Neural progenitor cell (in vitro differentiated cells): ENCODE measurements at regions not wholly inside any gene's neighbourhood (a gene's known extent, or its start where the extent isn't known, plus 50 kb on each side); places are given as distances from the start of the nearest gene placed in this dataset.

Source experiments
- EZH2 ChIP-seq: fragments of 200-600 bp; sonication (generic); IDR thresholded peaks from 2 replicates; pipeline ENCODE4 v1.6.1; 2017; ENCODE audit warnings: antibody characterized with exemption, mild to moderate bottlenecking, moderate library complexity
- EZH2phosphoT487 ChIP-seq: fragments of 200-600 bp; sonication (generic); IDR thresholded peaks from 2 replicates; pipeline ENCODE4 v1.6.1; 2017; ENCODE audit warnings: antibody characterized with exemption
- TF ChIP-seq, protein P1 (sequence below): fragments of 200-600 bp; sonication (generic); IDR thresholded peaks from 2 replicates; pipeline ENCODE4 v1.5.1; 2017; ENCODE audit warnings: antibody characterized with exemption, mild to moderate bottlenecking

DNA sequence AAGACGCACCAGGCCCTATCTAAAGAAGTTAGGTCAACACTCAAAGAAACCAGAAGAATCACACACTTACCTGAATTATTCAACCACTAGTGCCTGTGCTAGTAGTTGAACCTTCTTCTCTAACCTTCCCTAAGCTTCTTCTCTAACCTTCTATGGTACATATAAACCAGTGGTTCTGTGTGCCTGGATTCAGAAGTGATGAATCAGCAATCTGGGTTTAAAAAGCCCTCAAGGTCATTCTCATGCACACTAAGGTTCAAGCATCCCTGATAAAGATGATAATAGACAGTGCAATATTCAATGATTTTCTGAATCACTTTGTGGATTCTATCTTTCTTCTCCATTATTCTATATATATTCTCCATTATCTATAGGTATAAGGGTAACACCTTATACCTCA, 271.4 kb upstream of the TBX18 start:
- TF ChIP-seq, protein P1, sequence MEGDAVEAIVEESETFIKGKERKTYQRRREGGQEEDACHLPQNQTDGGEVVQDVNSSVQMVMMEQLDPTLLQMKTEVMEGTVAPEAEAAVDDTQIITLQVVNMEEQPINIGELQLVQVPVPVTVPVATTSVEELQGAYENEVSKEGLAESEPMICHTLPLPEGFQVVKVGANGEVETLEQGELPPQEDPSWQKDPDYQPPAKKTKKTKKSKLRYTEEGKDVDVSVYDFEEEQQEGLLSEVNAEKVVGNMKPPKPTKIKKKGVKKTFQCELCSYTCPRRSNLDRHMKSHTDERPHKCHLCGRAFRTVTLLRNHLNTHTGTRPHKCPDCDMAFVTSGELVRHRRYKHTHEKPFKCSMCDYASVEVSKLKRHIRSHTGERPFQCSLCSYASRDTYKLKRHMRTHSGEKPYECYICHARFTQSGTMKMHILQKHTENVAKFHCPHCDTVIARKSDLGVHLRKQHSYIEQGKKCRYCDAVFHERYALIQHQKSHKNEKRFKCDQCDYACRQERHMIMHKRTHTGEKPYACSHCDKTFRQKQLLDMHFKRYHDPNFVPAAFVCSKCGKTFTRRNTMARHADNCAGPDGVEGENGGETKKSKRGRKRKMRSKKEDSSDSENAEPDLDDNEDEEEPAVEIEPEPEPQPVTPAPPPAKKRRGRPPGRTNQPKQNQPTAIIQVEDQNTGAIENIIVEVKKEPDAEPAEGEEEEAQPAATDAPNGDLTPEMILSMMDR: no peak
- TF ChIP-seq EZH2 (no peak), EZH2phosphoT487 (no peak)
